Keratinocyte (primary cell): ENCODE measurements at regions not wholly inside any gene's neighbourhood (a gene's known extent, or its start where the extent isn't known, plus 50 kb on each side); places are given as distances from the start of the nearest gene placed in this dataset.

Experiments used
- DNase-seq: peaks from one replicate; pipeline ENCODE4 v3.0.0-alpha.2; 2011; ENCODE audit warnings: low read depth, missing footprints, low spot score
- FAIRE-seq: peaks from 2 replicates; lab custom pipeline; 2011; peaks lifted over from hg19 to GRCh38; lab: Jason Lieb, UNC
- H2AFZ ChIP-seq: 2 replicates; pipeline ENCODE4 v1.6.0; 2012; ENCODE audit warnings: low read length, control low read depth, inconsistent platforms; ENCODE audit not compliant: control insufficient read depth
- H3K27ac ChIP-seq: 2 replicates; pipeline ENCODE4 v1.5.1; 2011; ENCODE audit warnings: low read length; ENCODE audit not compliant: control insufficient read depth, insufficient read depth
- H3K27me3 ChIP-seq: 3 replicates; pipeline ENCODE4 v1.6.0; 2011; ENCODE audit warnings: low read length; ENCODE audit not compliant: control insufficient read depth, insufficient read depth; ENCODE audit errors: extremely low read depth
- H3K36me3 ChIP-seq, 2 experiments: 2 replicates in 1 of 2; 3 replicates in 1 of 2; pipeline ENCODE4 v1.5.1; 2011; ENCODE audit warnings: low read length in 2 of 2, mild to moderate bottlenecking in 1 of 2; ENCODE audit not compliant: control insufficient read depth in 2 of 2, insufficient read depth in 2 of 2; ENCODE audit errors: extremely low read depth in 1 of 2
- H3K4me1 ChIP-seq: 3 replicates; pipeline ENCODE4 v1.5.1; 2011; ENCODE audit warnings: low read length; ENCODE audit not compliant: control insufficient read depth, insufficient read depth; ENCODE audit errors: extremely low read depth
- H3K4me2 ChIP-seq: 3 replicates; pipeline ENCODE4 v1.6.0; 2011; ENCODE audit warnings: low read depth, low read length; ENCODE audit not compliant: control insufficient read depth, insufficient read depth; ENCODE audit errors: extremely low read depth
- H3K4me3 ChIP-seq, 3 experiments: fragments of 200-600 bp in 1 of 3; sonication (generic) in 1 of 3; 2 replicates in 2 of 3; 3 replicates in 1 of 3; pipeline ENCODE4 v1.5.1; 2011 to 2016; ENCODE audit warnings: low read length in 3 of 3, mild to moderate bottlenecking in 3 of 3, control low read depth in 2 of 3, inconsistent platforms in 1 of 3, low read depth in 1 of 3, mixed read lengths in 1 of 3, mixed run types in 1 of 3, moderate library complexity in 1 of 3; ENCODE audit not compliant: control insufficient read depth in 2 of 3, insufficient read depth in 2 of 3; ENCODE audit errors: extremely low read depth in 1 of 3
- H3K79me2 ChIP-seq: 2 replicates; pipeline ENCODE4 v1.6.0; 2012; ENCODE audit warnings: low read length; ENCODE audit not compliant: control insufficient read depth, insufficient read depth
- H3K9ac ChIP-seq: 3 replicates; pipeline ENCODE4 v1.6.0; 2011; ENCODE audit warnings: low read length; ENCODE audit not compliant: control insufficient read depth, insufficient read depth; ENCODE audit errors: extremely low read depth
- H3K9me1 ChIP-seq: 3 replicates; pipeline ENCODE4 v1.6.0; 2011; ENCODE audit warnings: low read length; ENCODE audit not compliant: control insufficient read depth, insufficient read depth; ENCODE audit errors: extremely low read depth
- H3K9me3 ChIP-seq: 2 replicates; pipeline ENCODE4 v1.5.1; 2012; ENCODE audit warnings: low read depth, low read length; ENCODE audit not compliant: control insufficient read depth
- H4K20me1 ChIP-seq: 3 replicates; pipeline ENCODE4 v1.6.0; 2011; ENCODE audit warnings: low read length; ENCODE audit not compliant: control insufficient read depth, insufficient read depth; ENCODE audit errors: extremely low read depth
- EZH2 ChIP-seq: IDR thresholded peaks from one replicate; pipeline ENCODE4 v1.6.1; 2012; ENCODE audit warnings: inconsistent platforms, mild to moderate bottlenecking, low read length, moderate library complexity
- dilution Hi-C: fragments of 300-500 bp; cut with MboI; formaldehyde crosslinking; loops from one replicate; pipeline ENCODE4 v1.7.0; 2020; ENCODE audit warnings: low sequenced_read_pairs; ENCODE audit not compliant: extremely low pct_ligation_motif_present
- TF ChIP-seq, protein P1 (sequence below), 3 experiments: IDR thresholded peaks in 1 of 3; conservative IDR thresholded peaks in 1 of 3; optimal IDR thresholded peaks in 1 of 3; 2 replicates in 2 of 3; 3 replicates in 1 of 3; pipeline versions ENCODE3 to v1.5.1; 2011; ENCODE audit warnings: low read length in 3 of 3, mild to moderate bottlenecking in 3 of 3, moderate library complexity in 2 of 3, control low read depth in 1 of 3, inconsistent platforms in 1 of 3; ENCODE audit not compliant: insufficient read depth in 2 of 3; ENCODE audit errors: extremely low read depth in 1 of 3

DNA sequence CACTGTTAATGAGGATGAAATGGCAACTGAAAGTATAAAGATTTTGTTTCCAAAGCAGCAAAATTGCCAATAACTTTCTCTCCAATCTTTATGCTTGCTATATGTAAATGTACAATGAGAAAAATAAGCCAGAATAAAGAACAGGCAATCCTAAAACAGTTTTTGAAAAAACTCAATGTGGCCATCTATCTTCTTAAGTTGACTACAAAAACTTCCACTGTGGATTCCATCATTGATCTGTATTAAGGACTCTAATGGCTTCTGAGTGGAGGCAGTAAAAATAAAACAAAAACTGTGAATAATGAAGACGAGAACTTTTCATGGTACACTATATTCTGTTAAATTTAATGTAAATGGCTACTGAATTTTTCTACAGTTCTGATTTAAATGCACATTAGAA lies 382.9 kb downstream of the TMEM232 start:
- Histone ChIP-seq H4K20me1 (no peaks in the 10 kb centered on the region), H3K9me3 (no peaks in the 10 kb centered on the region), H3K79me2 (no peaks in the 10 kb centered on the region), H3K4me3 (no peak overlapping the region), H3K4me1 (no peaks in the 10 kb centered on the region), H3K9me1 (no peaks in the 10 kb centered on the region), H3K27me3 (peaks cover 3% of the 10 kb centered on the region), H3K27ac (no peak overlapping the region), H2AFZ (no peak overlapping the region), H3K36me3 (no peaks in the 10 kb centered on the region), H3K9ac (no peak overlapping the region), H3K4me2 (no peak overlapping the region)
- TF ChIP-seq, protein P1, sequence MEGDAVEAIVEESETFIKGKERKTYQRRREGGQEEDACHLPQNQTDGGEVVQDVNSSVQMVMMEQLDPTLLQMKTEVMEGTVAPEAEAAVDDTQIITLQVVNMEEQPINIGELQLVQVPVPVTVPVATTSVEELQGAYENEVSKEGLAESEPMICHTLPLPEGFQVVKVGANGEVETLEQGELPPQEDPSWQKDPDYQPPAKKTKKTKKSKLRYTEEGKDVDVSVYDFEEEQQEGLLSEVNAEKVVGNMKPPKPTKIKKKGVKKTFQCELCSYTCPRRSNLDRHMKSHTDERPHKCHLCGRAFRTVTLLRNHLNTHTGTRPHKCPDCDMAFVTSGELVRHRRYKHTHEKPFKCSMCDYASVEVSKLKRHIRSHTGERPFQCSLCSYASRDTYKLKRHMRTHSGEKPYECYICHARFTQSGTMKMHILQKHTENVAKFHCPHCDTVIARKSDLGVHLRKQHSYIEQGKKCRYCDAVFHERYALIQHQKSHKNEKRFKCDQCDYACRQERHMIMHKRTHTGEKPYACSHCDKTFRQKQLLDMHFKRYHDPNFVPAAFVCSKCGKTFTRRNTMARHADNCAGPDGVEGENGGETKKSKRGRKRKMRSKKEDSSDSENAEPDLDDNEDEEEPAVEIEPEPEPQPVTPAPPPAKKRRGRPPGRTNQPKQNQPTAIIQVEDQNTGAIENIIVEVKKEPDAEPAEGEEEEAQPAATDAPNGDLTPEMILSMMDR (optimal IDR thresholded peaks at IDR 0.05 in 1 of 3, IDR thresholded peaks at IDR 0.05 in 1 of 3, conservative IDR thresholded peaks at IDR 0.05 in 1 of 3; ENCODE audit: extremely low read depth in 1 of 3, insufficient read depth in 2 of 3, low read length in 3 of 3) = no peak
- no peak for TF ChIP-seq EZH2
- FAIRE-seq (no peak), DNase-seq (no peak)
- dilution Hi-C loops = no loop called here

DNA sequence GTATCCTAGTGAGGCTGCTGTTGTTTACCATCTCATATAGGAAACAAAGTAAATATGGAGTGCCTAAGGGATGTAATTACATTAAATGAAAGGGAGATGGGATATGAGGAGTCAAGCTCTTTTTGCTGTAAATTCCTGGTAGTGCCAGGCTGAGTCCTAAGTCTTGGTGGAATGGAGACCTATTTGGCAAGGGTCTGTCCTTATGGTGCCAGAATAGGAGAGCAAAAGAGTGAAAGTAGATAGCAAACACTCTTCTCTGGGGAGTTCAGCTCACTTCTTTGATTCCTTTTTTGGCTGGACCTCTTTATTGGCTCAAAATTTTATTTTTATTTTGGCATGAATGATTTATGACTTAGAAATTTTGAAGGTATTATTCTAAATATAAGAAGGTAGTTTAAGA lies 380.8 kb downstream of the TMEM232 start:
- no peak overlapping the region for H3K4me3 ChIP-seq

More for the DNA sequence above, 380.8 kb downstream of the TMEM232 start:
- Histone ChIP-seq H3K27me3 (peaks cover 3% of the 10 kb centered on the region), H3K9me3 (no peaks in the 10 kb centered on the region), H4K20me1 (no peaks in the 10 kb centered on the region), H3K27ac (no peak overlapping the region), H3K79me2 (no peaks in the 10 kb centered on the region), H3K4me2 (no peak overlapping the region), H2AFZ (no peak overlapping the region), H3K9me1 (no peaks in the 10 kb centered on the region), H3K36me3 (no peaks in the 10 kb centered on the region), H3K4me1 (no peaks in the 10 kb centered on the region), H3K9ac (no peak overlapping the region)
- DNase-seq (no peak), FAIRE-seq (no peak)
- TF ChIP-seq, protein P1 (optimal IDR thresholded peaks at IDR 0.05 in 1 of 3, IDR thresholded peaks at IDR 0.05 in 1 of 3, conservative IDR thresholded peaks at IDR 0.05 in 1 of 3; ENCODE audit: extremely low read depth in 1 of 3, insufficient read depth in 2 of 3, low read length in 3 of 3) = no peak
- TF ChIP-seq EZH2 = no peak
- dilution Hi-C loops = no loop called here
